ENCODE measurements at regions not wholly inside any gene's neighbourhood (a gene's known extent, or its start where the extent isn't known, plus 50 kb on each side); places are given as distances from the start of the nearest gene placed in this dataset.
"Not testable (repeated sequence)": the region's sequence is repeated elsewhere in the genome, so short reads cannot be mapped to it uniquely, and the experiment has no call there.

GRCh38 chr9:62815436-62815835 lies 1625.6 kb downstream of the SPATA31A7 start:
- not testable (repeated sequence) for H3K4me2 ChIP-seq; H3K9me2 ChIP-seq (ENCODE audit: insufficient read depth); H3K79me2 ChIP-seq (replicated peaks; ENCODE audit: insufficient read depth); H3K36me3 Mint-ChIP-seq (ENCODE audit: low read depth); H3K4me1 Mint-ChIP-seq; H3K4me3 Mint-ChIP-seq; H3K36me3 ChIP-seq (ENCODE audit: insufficient read depth); H4K20me1 ChIP-seq (replicated peaks; ENCODE audit: insufficient read depth); H2AFZ ChIP-seq; H3K4me1 ChIP-seq (ENCODE audit: insufficient read depth); H3K27ac Mint-ChIP-seq; H3F3A ChIP-seq (replicated peaks; ENCODE audit: low read depth); ATAC-seq; H3K4me3 ChIP-seq; H3K27ac ChIP-seq (ENCODE audit: low read depth)
- Mint-ChIP-seq H3K27me3 (ENCODE audit: insufficient read depth, low read depth, poor library complexity) (peaks cover 43% of the 10 kb centered on the region), H3K9me3 (peaks cover 16% of the 10 kb centered on the region)
- peak; percentile 0 for DNase-seq (ENCODE audit: low spot score)
- peaks cover 90% of the 10 kb centered on the region for H3K27me3 ChIP-seq (ENCODE audit: insufficient read depth)

- H3K4me2 ChIP-seq; H3K9me2 ChIP-seq (ENCODE audit: insufficient read depth); ATAC-seq; H3K4me3 Mint-ChIP-seq; H3K36me3 Mint-ChIP-seq (ENCODE audit: low read depth); H3K4me1 Mint-ChIP-seq; H3K4me1 ChIP-seq (ENCODE audit: insufficient read depth); H3K79me2 ChIP-seq (replicated peaks; ENCODE audit: insufficient read depth); H3K4me3 ChIP-seq; H3K27ac ChIP-seq (ENCODE audit: low read depth); H4K20me1 ChIP-seq (replicated peaks; ENCODE audit: insufficient read depth); H3K27ac Mint-ChIP-seq; H2AFZ ChIP-seq; H3F3A ChIP-seq (replicated peaks; ENCODE audit: low read depth); H3K36me3 ChIP-seq (ENCODE audit: insufficient read depth): not testable (repeated sequence)
- peak; percentile 40 for TF ChIP-seq EZH2 (IDR thresholded peaks at IDR 0.05; ENCODE audit: low read depth, unreplicated experiment)
- peaks cover 89% of the 10 kb centered on the region for H3K27me3 ChIP-seq (ENCODE audit: insufficient read depth)
- peak; percentile 0 for DNase-seq (ENCODE audit: low spot score)
- H3K27me3 Mint-ChIP-seq (ENCODE audit: insufficient read depth, low read depth, poor library complexity): peaks cover 37% of the 10 kb centered on the region
- peaks cover 14% of the 10 kb centered on the region for H3K9me3 Mint-ChIP-seq
Measured at GRCh38 chr9:62816331-62816730, 1626.5 kb downstream of the SPATA31A7 start.

GRCh38 chr9:62817214-62817613 lies 1627.4 kb downstream of the SPATA31A7 start:
- not testable (repeated sequence) for H3K36me3 ChIP-seq (ENCODE audit: insufficient read depth); H3K4me3 Mint-ChIP-seq; H4K20me1 ChIP-seq (replicated peaks; ENCODE audit: insufficient read depth); H3K4me2 ChIP-seq; ATAC-seq; H3K36me3 Mint-ChIP-seq (ENCODE audit: low read depth); H2AFZ ChIP-seq; DNase-seq (ENCODE audit: low spot score); H3F3A ChIP-seq (replicated peaks; ENCODE audit: low read depth); H3K4me1 ChIP-seq (ENCODE audit: insufficient read depth); H3K27ac Mint-ChIP-seq; H3K79me2 ChIP-seq (replicated peaks; ENCODE audit: insufficient read depth); H3K9me2 ChIP-seq (ENCODE audit: insufficient read depth); H3K27ac ChIP-seq (ENCODE audit: low read depth); H3K4me1 Mint-ChIP-seq; H3K4me3 ChIP-seq
- Mint-ChIP-seq H3K9me3 (peaks cover 14% of the 10 kb centered on the region), H3K27me3 (ENCODE audit: insufficient read depth, low read depth, poor library complexity) (peaks cover 37% of the 10 kb centered on the region)
- TF ChIP-seq EZH2 (IDR thresholded peaks at IDR 0.05; ENCODE audit: low read depth, unreplicated experiment): peak; percentile 25
- peaks cover 90% of the 10 kb centered on the region for H3K27me3 ChIP-seq (ENCODE audit: insufficient read depth)

- not testable (repeated sequence) for H3K27ac ChIP-seq (ENCODE audit: low read depth); H3K79me2 ChIP-seq (replicated peaks; ENCODE audit: insufficient read depth); H2AFZ ChIP-seq; H3K36me3 ChIP-seq (ENCODE audit: insufficient read depth); H3K27ac Mint-ChIP-seq; H3K9me2 ChIP-seq (ENCODE audit: insufficient read depth); DNase-seq (ENCODE audit: low spot score); H3K4me1 Mint-ChIP-seq; H3K4me3 ChIP-seq; H3K4me1 ChIP-seq (ENCODE audit: insufficient read depth); H3K36me3 Mint-ChIP-seq (ENCODE audit: low read depth); H3F3A ChIP-seq (replicated peaks; ENCODE audit: low read depth); H3K4me2 ChIP-seq; ATAC-seq; H4K20me1 ChIP-seq (replicated peaks; ENCODE audit: insufficient read depth); H3K4me3 Mint-ChIP-seq; H3K9me3 Mint-ChIP-seq
- H3K27me3 Mint-ChIP-seq (ENCODE audit: insufficient read depth, low read depth, poor library complexity): peaks cover 27% of the 10 kb centered on the region
- peaks cover 89% of the 10 kb centered on the region for H3K27me3 ChIP-seq (ENCODE audit: insufficient read depth)
Measured at GRCh38 chr9:62822185-62822584, 1632.3 kb downstream of the SPATA31A7 start.
